OCI-LY1 (cell line): ENCODE measurements at regions not wholly inside any gene's neighbourhood (a gene's known extent, or its start where the extent isn't known, plus 50 kb on each side); places are given as distances from the start of the nearest gene placed in this dataset.

Source experiments
- H2AFZ ChIP-seq: fragments of 200-600 bp; sonication (generic), shearing (Covaris generic); 2 replicates; pipeline ENCODE4 v1.6.0; 2014; ENCODE audit warnings: antibody characterized with exemption, mild to moderate bottlenecking, low read length
- H3F3A ChIP-seq: fragments of 200-600 bp; sonication (generic), shearing (Covaris generic); 2 replicates; pipeline ENCODE4 v1.6.0; 2014; ENCODE audit warnings: mild to moderate bottlenecking, antibody characterized with exemption, low read length, moderate library complexity; ENCODE audit not compliant: insufficient read depth
- H3K27ac ChIP-seq: fragments of 200-600 bp; sonication (generic); 2 replicates; pipeline ENCODE4 v1.5.1; 2014; ENCODE audit warnings: low read length, mixed run types, mild to moderate bottlenecking, low read depth; ENCODE audit not compliant: poor library complexity, severe bottlenecking
- H3K27me3 ChIP-seq: fragments of 200-600 bp; sonication (generic); 2 replicates; pipeline ENCODE4 v1.6.0; 2014; ENCODE audit warnings: antibody characterized with exemption, mild to moderate bottlenecking, low read length, moderate library complexity; ENCODE audit not compliant: insufficient read depth
- H3K36me3 ChIP-seq: fragments of 200-600 bp; sonication (generic); 2 replicates; pipeline ENCODE4 v1.6.1; 2014; ENCODE audit warnings: mild to moderate bottlenecking, antibody characterized with exemption, low read length, moderate library complexity, mixed read lengths; ENCODE audit not compliant: insufficient read depth
- H3K4me1 ChIP-seq: fragments of 200-600 bp; sonication (generic); 2 replicates; pipeline ENCODE4 v1.5.1; 2014; ENCODE audit warnings: mild to moderate bottlenecking, low read length, moderate library complexity; ENCODE audit not compliant: insufficient read depth, severe bottlenecking
- H3K4me2 ChIP-seq: fragments of 200-600 bp; sonication (generic), shearing (Covaris generic); 2 replicates; pipeline ENCODE4 v1.6.1; 2014; ENCODE audit warnings: low read length
- H3K4me3 ChIP-seq: fragments of 200-600 bp; sonication (generic); 2 replicates; pipeline ENCODE4 v1.5.1; 2014; ENCODE audit warnings: low read length, low read depth, mild to moderate bottlenecking, mixed read lengths; ENCODE audit not compliant: poor library complexity, severe bottlenecking
- H3K79me2 ChIP-seq: fragments of 200-600 bp; shearing (Covaris generic); 2 replicates; pipeline ENCODE4 v1.6.1; 2016; ENCODE audit warnings: mixed run types, low read length, mixed read lengths; ENCODE audit not compliant: insufficient read depth
- H3K9ac ChIP-seq: fragments of 200-600 bp; sonication (generic), shearing (Covaris generic); 2 replicates; pipeline ENCODE4 v1.6.1; 2014; ENCODE audit warnings: mild to moderate bottlenecking, low read length, mixed read lengths
- H3K9me2 ChIP-seq: fragments of 200-600 bp; sonication (generic), shearing (Covaris generic); 2 replicates; pipeline ENCODE4 v1.6.1; 2014; ENCODE audit warnings: low read depth, mild to moderate bottlenecking, low read length, mixed read lengths
- H3K9me3 ChIP-seq: fragments of 200-600 bp; shearing (Covaris generic); 2 replicates; pipeline ENCODE4 v1.6.1; 2014; ENCODE audit warnings: low read length, mixed read lengths
- H4K20me1 ChIP-seq: fragments of 200-600 bp; sonication (generic), shearing (Covaris generic); 2 replicates; pipeline ENCODE4 v1.6.0; 2016; ENCODE audit warnings: mild to moderate bottlenecking, low read length; ENCODE audit not compliant: insufficient read depth
- CTCF ChIP-seq: fragments of 200-600 bp; sonication (generic), shearing (Covaris generic); IDR thresholded peaks from 2 replicates; pipeline ENCODE4 v1.5.1; 2017; ENCODE audit warnings: mild to moderate bottlenecking, antibody characterized with exemption, low read length, moderate library complexity, mixed read lengths
- EZH2 ChIP-seq: fragments of 200-600 bp; sonication (generic), shearing (Covaris generic); IDR thresholded peaks from 2 replicates; pipeline ENCODE4 v1.8.0; 2017; ENCODE audit warnings: borderline replicate concordance, mixed run types, mild to moderate bottlenecking, antibody characterized with exemption, low read length, moderate library complexity, mixed read lengths

- H3K79me2 ChIP-seq, result no peaks in the 10 kb centered on the region
- H3K4me3 ChIP-seq, result no peak overlapping the region
- no peaks in the 10 kb centered on the region for H4K20me1 ChIP-seq
- H3K27ac ChIP-seq, result no peak overlapping the region
- no peak for TF ChIP-seq CTCF
- no peak for TF ChIP-seq EZH2
- H3K36me3 ChIP-seq, result no peaks in the 10 kb centered on the region
- no peaks in the 10 kb centered on the region for H3K4me1 ChIP-seq
- no peaks in the 10 kb centered on the region for H3K9me2 ChIP-seq
- H3K9ac ChIP-seq, result no peak overlapping the region
- no peaks in the 10 kb centered on the region for H3K27me3 ChIP-seq
- no peak overlapping the region for H2AFZ ChIP-seq
- H3K4me2 ChIP-seq, result no peak overlapping the region
- H3F3A ChIP-seq, result no peaks in the 10 kb centered on the region
- no peaks in the 10 kb centered on the region for H3K9me3 ChIP-seq
These were observed 65.3 kb upstream of the CCDC178 start for GRCh38 chr18:33505798-33506197.

- Histone ChIP-seq H2AFZ (no peak overlapping the region), H3K4me1 (no peaks in the 10 kb centered on the region), H3K36me3 (no peaks in the 10 kb centered on the region), H3K27me3 (no peaks in the 10 kb centered on the region), H3K9ac (no peak overlapping the region), H3F3A (no peaks in the 10 kb centered on the region), H3K9me3 (no peaks in the 10 kb centered on the region), H3K79me2 (no peaks in the 10 kb centered on the region), H3K9me2 (no peaks in the 10 kb centered on the region), H3K27ac (no peak overlapping the region), H3K4me2 (no peak overlapping the region), H3K4me3 (no peak overlapping the region), H4K20me1 (no peaks in the 10 kb centered on the region)
- TF ChIP-seq CTCF (no peak), EZH2 (no peak)
These were observed 64.8 kb upstream of the CCDC178 start for GRCh38 chr18:33505297-33505696.

GRCh38 chr18:33495278-33495677 is 54.8 kb upstream of the CCDC178 start:
- peak; percentile 56 for TF ChIP-seq CTCF
- no peak for TF ChIP-seq EZH2
- H3K4me2 ChIP-seq, result no peak overlapping the region
- H3K36me3 ChIP-seq, result no peaks in the 10 kb centered on the region
- H3K9me3 ChIP-seq, result no peaks in the 10 kb centered on the region
- H3K27ac ChIP-seq, result no peak overlapping the region
- no peak overlapping the region for H2AFZ ChIP-seq
- H3K9me2 ChIP-seq, result no peaks in the 10 kb centered on the region
- H3K4me1 ChIP-seq, result no peaks in the 10 kb centered on the region
- no peaks in the 10 kb centered on the region for H3K27me3 ChIP-seq
- no peak overlapping the region for H3K9ac ChIP-seq
- H3F3A ChIP-seq, result no peaks in the 10 kb centered on the region
- H3K79me2 ChIP-seq, result no peaks in the 10 kb centered on the region
- H3K4me3 ChIP-seq, result no peak overlapping the region
- no peaks in the 10 kb centered on the region for H4K20me1 ChIP-seq
